T-cell (primary cell): ENCODE measurements at regions not wholly inside any gene's neighbourhood (a gene's known extent, or its start where the extent isn't known, plus 50 kb on each side); places are given as distances from the start of the nearest gene placed in this dataset.
A peak's percentile ranks its signal among the peaks of the same experiment; 100 is the strongest.
"Not testable (repeated sequence)": the region's sequence is repeated elsewhere in the genome, so short reads cannot be mapped to it uniquely, and the experiment has no call there.

Source experiments
- ATAC-seq, 4 experiments: fragments of 200-7000 bp in 3 of 4; fragments of 150-1000 bp in 1 of 4; cut with Tn5 transposase; replicated peaks in 1 of 4; 1 replicate in 3 of 4; 2 replicates in 1 of 4; pipeline ENCODE4 v1.10.0; 2021; ENCODE audit warnings: moderate library complexity in 3 of 4, mild to moderate bottlenecking in 2 of 4, moderate number of reproducible peaks in 1 of 4
- CTCF ChIA-PET, 2 donors: fragments of 300-600 bp; sonication (Branson Sonifier 250); formaldehyde crosslinking; loops; one replicate each; lab custom pipeline; 2022; ENCODE audit warnings: antibody characterized with exemption in 2 of 2; lab: Charles Lee
- POLR2A ChIA-PET, 2 donors: fragments of 300-600 bp; sonication (Branson Sonifier 250); formaldehyde crosslinking; loops; one replicate each; lab custom pipeline; 2022; ENCODE audit warnings: antibody characterized with exemption in 2 of 2; lab: Charles Lee
- DNase-seq, 35 experiments: peaks; one replicate each; pipeline versions ENCODE4 v3.0.0 to v3.0.0-alpha.2; 2013 to 2023
- H3K27ac ChIP-seq: one replicate; pipeline ENCODE4 v1.5.1; 2013; ENCODE audit warnings: low read length
- H3K27me3 ChIP-seq, 2 experiments: replicated peaks in 1 of 2; 1 replicate in 1 of 2; 2 replicates in 1 of 2; pipeline versions ENCODE4 v1.6.1 to v1.7.0; 2013; ENCODE audit warnings: low read length in 1 of 2, mixed read lengths in 1 of 2; ENCODE audit not compliant: control insufficient read depth in 2 of 2, insufficient read depth in 2 of 2; ENCODE audit errors: extremely low read depth in 1 of 2
- H3K36me3 ChIP-seq, 2 donors: 1 replicate in 1 of 2; 2 replicates in 1 of 2; pipeline versions ENCODE4 v1.6.1 to v1.7.0; 2013; ENCODE audit warnings: low read length in 1 of 2; ENCODE audit not compliant: control insufficient read depth in 2 of 2, insufficient read depth in 1 of 2; ENCODE audit errors: extremely low read depth in 1 of 2
- H3K4me1 ChIP-seq, 2 experiments: 1 replicate in 1 of 2; 2 replicates in 1 of 2; pipeline versions ENCODE4 v1.6.1 to v1.7.0; 2013; ENCODE audit warnings: low read length in 2 of 2, mixed read lengths in 1 of 2; ENCODE audit not compliant: insufficient read depth in 2 of 2, control insufficient read depth in 1 of 2; ENCODE audit errors: extremely low read depth in 1 of 2
- H3K4me3 ChIP-seq, 2 donors: 1 replicate in 1 of 2; 2 replicates in 1 of 2; pipeline versions ENCODE4 v1.5.1 to v1.7.0; 2013; ENCODE audit warnings: mild to moderate bottlenecking in 2 of 2, low read length in 1 of 2, moderate library complexity in 1 of 2; ENCODE audit not compliant: control insufficient read depth in 1 of 2; ENCODE audit errors: extremely low read depth in 1 of 2
- H3K9me3 ChIP-seq: 2 replicates; pipeline ENCODE4 v1.7.0; 2013
- H3K27ac Mint-ChIP-seq, 2 donors: one replicate each; pipeline ENCODE4 v1.8.0; 2020 to 2021; ENCODE audit warnings: mild to moderate bottlenecking in 2 of 2, mixed read lengths in 2 of 2
- H3K27me3 Mint-ChIP-seq, 2 donors: one replicate each; pipeline ENCODE4 v1.8.0; 2021 to 2022; ENCODE audit warnings: mixed read lengths in 2 of 2
- H3K36me3 Mint-ChIP-seq: one replicate; pipeline ENCODE4 v1.8.0; 2021; ENCODE audit warnings: mixed read lengths
- H3K4me1 Mint-ChIP-seq, 3 donors: one replicate each; pipeline ENCODE4 v1.8.0; 2020 to 2022; ENCODE audit warnings: mixed read lengths in 3 of 3, mild to moderate bottlenecking in 1 of 3
- H3K4me3 Mint-ChIP-seq, 3 donors: one replicate each; pipeline ENCODE4 v1.8.0; 2020 to 2022; ENCODE audit warnings: mild to moderate bottlenecking in 3 of 3, mixed read lengths in 3 of 3, moderate library complexity in 3 of 3
- H3K9me3 Mint-ChIP-seq, 3 donors: one replicate each; pipeline ENCODE4 v1.8.0; 2020 to 2022; ENCODE audit warnings: mixed read lengths in 3 of 3
- WGBS: methylation state at CpG from one replicate; pipeline ENCODE4 v1.1.5; 2013; ENCODE audit warnings: missing lambda C conversion rate; ENCODE audit not compliant: insufficient coverage; 5-methylcytosine and 5-hydroxymethylcytosine counted together

- Mint-ChIP-seq H3K36me3 (no peaks in the 10 kb centered on the region), H3K27me3 (peaks cover 15 to 24% of the 10 kb centered on the region in 2 donors), H3K4me1 (peaks cover 1 to 3% (median 2%) of the 10 kb centered on the region in 3 donors), H3K4me3 (no peak overlapping the region), H3K9me3 (peaks cover 6 to 29% (median 21%) of the 10 kb centered on the region in 3 donors), H3K27ac (no peak overlapping the region)
- Histone ChIP-seq H3K4me1 (peaks cover 0 to 9% of the 10 kb centered on the region in 2 experiments), H3K9me3 (peaks cover 4% of the 10 kb centered on the region), H3K27ac (no peak overlapping the region), H3K36me3 (no peaks in the 10 kb centered on the region), H3K27me3 (peaks cover 0 to 21% of the 10 kb centered on the region in 2 experiments), H3K4me3 (no peak overlapping the region)
- no CpG with 5 or more reads among the region's 1 CpG for WGBS
- POLR2A ChIA-PET, result no interaction called here
- CTCF ChIA-PET, result no interaction called here
- no peak for ATAC-seq
- no peak for DNase-seq
These were observed 60.9 kb upstream of the RAB6C start for GRCh38 chr2:129918604-129919003.

- Mint-ChIP-seq H3K4me3 (no peak overlapping the region), H3K27me3 (peaks cover 32 to 48% of the 10 kb centered on the region in 2 donors), H3K4me1 (peaks cover 5 to 6% (median 6%) of the 10 kb centered on the region in 3 donors), H3K27ac (no peak overlapping the region), H3K36me3 (no peaks in the 10 kb centered on the region), H3K9me3 (peaks cover 6 to 23% (median 21%) of the 10 kb centered on the region in 3 donors)
- Histone ChIP-seq H3K36me3 (no peaks in the 10 kb centered on the region), H3K27ac (no peak overlapping the region), H3K9me3 (peaks cover 4% of the 10 kb centered on the region), H3K4me1 (peaks cover 0 to 10% of the 10 kb centered on the region in 2 experiments), H3K4me3 (no peak overlapping the region), H3K27me3 (peaks cover 0 to 27% of the 10 kb centered on the region in 2 experiments)
- POLR2A ChIA-PET, result no interaction called here
- CTCF ChIA-PET, result interaction anchor here (0.6 kb wide), 2 partner anchors 183 to 982 kb away, joined by 4 to 5 read pairs; no protein-coding TSS in a partner anchor
- ATAC-seq (no peak), DNase-seq (no peak)
- 12% methylated on average over 15 of the region's 21 CpGs for WGBS
These were observed 56.7 kb upstream of the RAB6C start for GRCh38 chr2:129922571-129923264.

GRCh38 chr2:129923265-129924091, 56.0 kb upstream of the RAB6C start:
- Mint-ChIP-seq H3K27me3 (peaks cover 32 to 52% of the 10 kb centered on the region in 2 donors), H3K9me3 (peaks cover 0 to 16% (median 15%) of the 10 kb centered on the region in 3 donors), H3K4me1 (peaks cover 5 to 6% (median 6%) of the 10 kb centered on the region in 3 donors), H3K36me3 (no peaks in the 10 kb centered on the region), H3K4me3 (peak overlapping the region in 1 of 3 donors; percentile 22), H3K27ac (no peak overlapping the region)
- peaks cover 0 to 10% of the 10 kb centered on the region in 2 experiments for H3K4me1 ChIP-seq
- no peak overlapping the region for H3K4me3 ChIP-seq
- peaks cover 4% of the 10 kb centered on the region for H3K9me3 ChIP-seq
- WGBS, result 4% methylated on average over 19 of the region's 30 CpGs
- peaks cover 0 to 27% of the 10 kb centered on the region in 2 experiments for H3K27me3 ChIP-seq
- CTCF ChIA-PET, result interaction anchor here (0.6 to 0.7 kb wide), 4 partner anchors 10 to 1689 kb away, joined by 3 to 9 read pairs (median 4); no protein-coding TSS in a partner anchor
- no peak overlapping the region for H3K27ac ChIP-seq
- ATAC-seq (no peak), DNase-seq (peak in 3 of 35 experiments; percentile 4 to 16 (median 8))
- no peaks in the 10 kb centered on the region for H3K36me3 ChIP-seq
- POLR2A ChIA-PET, result no interaction called here

GRCh38 chr2:129924115-129924514, 55.4 kb upstream of the RAB6C start:
- H3K36me3 Mint-ChIP-seq, H3K4me3 ChIP-seq, H3K4me1 Mint-ChIP-seq, H3K27ac Mint-ChIP-seq, DNase-seq, H3K9me3 ChIP-seq, POLR2A ChIA-PET, H3K27ac ChIP-seq, H3K36me3 ChIP-seq, ATAC-seq: not testable (repeated sequence)
- WGBS, result no CpG with 5 or more reads among the region's 12 CpGs
- Histone ChIP-seq H3K27me3 (peaks cover 0 to 28% of the 10 kb centered on the region in 2 experiments), H3K4me1 (peaks cover 0 to 10% of the 10 kb centered on the region in 2 experiments)
- Mint-ChIP-seq H3K9me3 (peaks cover 0 to 11% (median 9%) of the 10 kb centered on the region in 3 donors), H3K27me3 (peaks cover 32 to 55% of the 10 kb centered on the region in 2 donors), H3K4me3 (peak overlapping the region in 1 of 3 donors; percentile 22)
- CTCF ChIA-PET, result interaction anchor here in 1 of 2 donors (0.7 kb wide), 1 partner anchor 9 kb away, joined by 9 read pairs; no protein-coding TSS in a partner anchor

- H3K27me3 Mint-ChIP-seq, result peaks cover 32 to 55% of the 10 kb centered on the region in 2 donors
- CTCF ChIA-PET, result no interaction called here
- no peaks in the 10 kb centered on the region for H3K36me3 ChIP-seq
These were observed 54.1 kb upstream of the RAB6C start for GRCh38 chr2:129925381-129925780.

GRCh38 chr2:129927696-129928095, 51.8 kb upstream of the RAB6C start:
- DNase-seq (no peak), ATAC-seq (no peak)
- CTCF ChIA-PET, result no interaction called here
- Histone ChIP-seq H3K36me3 (no peaks in the 10 kb centered on the region), H3K9me3 (no peaks in the 10 kb centered on the region), H3K4me1 (peaks cover 0 to 10% of the 10 kb centered on the region in 2 experiments), H3K27ac (no peak overlapping the region), H3K27me3 (peaks cover 0 to 34% of the 10 kb centered on the region in 2 experiments), H3K4me3 (no peak overlapping the region)
- Mint-ChIP-seq H3K4me1 (peaks cover 5 to 6% (median 6%) of the 10 kb centered on the region in 3 donors), H3K27me3 (peaks cover 22 to 48% of the 10 kb centered on the region in 2 donors), H3K4me3 (no peak overlapping the region), H3K9me3 (no peaks in the 10 kb centered on the region), H3K36me3 (no peaks in the 10 kb centered on the region), H3K27ac (no peak overlapping the region)
- WGBS, result no CpG with 5 or more reads among the region's 1 CpG
- POLR2A ChIA-PET, result no interaction called here

More at GRCh38 chr2:129925381-129925780, 54.1 kb upstream of the RAB6C start:
- ATAC-seq (no peak), DNase-seq (no peak)
- no peaks in the 10 kb centered on the region for H3K9me3 Mint-ChIP-seq
- Histone ChIP-seq H3K4me1 (peaks cover 0 to 10% of the 10 kb centered on the region in 2 experiments), H3K27ac (no peak overlapping the region), H3K27me3 (peaks cover 0 to 37% of the 10 kb centered on the region in 2 experiments), H3K9me3 (no peaks in the 10 kb centered on the region), H3K4me3 (no peak overlapping the region)
- H3K4me1 Mint-ChIP-seq, result peaks cover 5 to 6% (median 6%) of the 10 kb centered on the region in 3 donors
- 0% methylated on average over 1 of the region's 3 CpGs for WGBS
- H3K36me3 Mint-ChIP-seq, result no peaks in the 10 kb centered on the region
- POLR2A ChIA-PET, result no interaction called here
- H3K27ac Mint-ChIP-seq, result no peak overlapping the region
- H3K4me3 Mint-ChIP-seq, result no peak overlapping the region
